GM23338 (cell line): ENCODE measurements at regions not wholly inside any gene's neighbourhood (a gene's known extent, or its start where the extent isn't known, plus 50 kb on each side); places are given as distances from the start of the nearest gene placed in this dataset.
A peak's percentile ranks its signal among the peaks of the same experiment; 100 is the strongest.

Experiments used
- ATAC-seq: fragments of 200-7000 bp; cut with Tn5 transposase; 3 replicates; pipeline ENCODE4 v1.9.1; 2020
- DNase-seq: peaks from one replicate; pipeline ENCODE4 v3.0.0-alpha.2; 2015; ENCODE audit warnings: low spot score
- H2AFZ ChIP-seq: fragments of 200-600 bp; sonication (generic); 2 replicates; pipeline ENCODE4 v1.8.0; 2016; ENCODE audit warnings: antibody characterized with exemption, mild to moderate bottlenecking, moderate library complexity
- H3F3A ChIP-seq: fragments of 200-600 bp; sonication (generic); replicated peaks from 2 replicates; pipeline ENCODE4 v1.8.0; 2017; ENCODE audit warnings: antibody characterized with exemption, mixed run types, low read depth
- H3K27ac ChIP-seq: fragments of 200-600 bp; sonication (generic); 2 replicates; pipeline ENCODE4 v1.6.1; 2016; ENCODE audit warnings: low read depth
- H3K27me3 ChIP-seq: fragments of 200-600 bp; sonication (generic); 2 replicates; pipeline ENCODE4 v1.8.0; 2016; ENCODE audit warnings: mild to moderate bottlenecking, mixed run types, moderate library complexity; ENCODE audit not compliant: insufficient read depth
- H3K36me3 ChIP-seq: fragments of 200-600 bp; sonication (generic); 2 replicates; pipeline ENCODE4 v1.8.0; 2016; ENCODE audit warnings: mild to moderate bottlenecking; ENCODE audit not compliant: insufficient read depth
- H3K4me1 ChIP-seq: fragments of 200-600 bp; sonication (generic); 2 replicates; pipeline ENCODE4 v1.8.0; 2016; ENCODE audit warnings: mild to moderate bottlenecking, moderate library complexity; ENCODE audit not compliant: insufficient read depth
- H3K4me2 ChIP-seq: fragments of 200-600 bp; sonication (generic); 2 replicates; pipeline ENCODE4 v1.7.1; 2017; ENCODE audit warnings: mixed run types
- H3K4me3 ChIP-seq: fragments of 200-600 bp; sonication (generic); 2 replicates; pipeline ENCODE4 v1.6.1; 2016; ENCODE audit warnings: mixed run types
- H3K79me2 ChIP-seq: fragments of 200-600 bp; sonication (generic); replicated peaks from 2 replicates; pipeline ENCODE4 v1.8.0; 2017; ENCODE audit warnings: mild to moderate bottlenecking; ENCODE audit not compliant: insufficient read depth
- H3K9me2 ChIP-seq: fragments of 200-600 bp; sonication (generic); 2 replicates; pipeline ENCODE4 v1.8.0; 2017; ENCODE audit not compliant: insufficient read depth
- H4K20me1 ChIP-seq: fragments of 200-600 bp; sonication (generic); replicated peaks from 2 replicates; pipeline ENCODE4 v1.8.0; 2017; ENCODE audit warnings: mild to moderate bottlenecking; ENCODE audit not compliant: insufficient read depth
- H3K27ac Mint-ChIP-seq: 2 replicates; pipeline ENCODE4 v1.8.0; 2020; ENCODE audit warnings: inconsistent platforms, mild to moderate bottlenecking, moderate library complexity, mixed read lengths
- H3K27me3 Mint-ChIP-seq: 3 replicates; pipeline ENCODE4 v1.8.0; 2022; ENCODE audit warnings: low read depth, mild to moderate bottlenecking, moderate library complexity, mixed read lengths, inconsistent platforms; ENCODE audit not compliant: insufficient read depth, poor library complexity
- H3K36me3 Mint-ChIP-seq: 3 replicates; pipeline ENCODE4 v1.8.0; 2021; ENCODE audit warnings: low read depth, mild to moderate bottlenecking, inconsistent platforms, moderate library complexity, mixed read lengths
- H3K4me1 Mint-ChIP-seq: 3 replicates; pipeline ENCODE4 v1.8.0; 2020; ENCODE audit warnings: mild to moderate bottlenecking, inconsistent platforms, mixed read lengths
- H3K4me3 Mint-ChIP-seq: 3 replicates; pipeline ENCODE4 v1.8.0; 2021; ENCODE audit warnings: moderate library complexity, mild to moderate bottlenecking, inconsistent platforms, mixed read lengths
- H3K9me3 Mint-ChIP-seq: 3 replicates; pipeline ENCODE4 v1.8.0; 2020; ENCODE audit warnings: moderate library complexity, mild to moderate bottlenecking, inconsistent platforms, mixed read lengths
- CREB1 ChIP-seq: fragments of 250-450 bp; sonication (Bioruptor Pico); IDR thresholded peaks from 2 replicates; pipeline ENCODE4 v1.5.0; 2020; ENCODE audit warnings: low read depth, mild to moderate bottlenecking, moderate library complexity
- ZNF114 ChIP-seq: fragments of 250-450 bp; sonication (Bioruptor Pico); IDR thresholded peaks from 2 replicates; pipeline ENCODE4 v1.5.0; 2020; ENCODE audit warnings: mild to moderate bottlenecking, moderate library complexity
- ZNF331 ChIP-seq: fragments of 250-450 bp; sonication (Bioruptor Pico); IDR thresholded peaks from 2 replicates; pipeline ENCODE4 v1.5.0; 2020; ENCODE audit warnings: low read depth, mild to moderate bottlenecking, moderate library complexity
- ZNF462 ChIP-seq: fragments of 250-450 bp; sonication (Bioruptor Pico); IDR thresholded peaks from 2 replicates; pipeline ENCODE4 v1.5.0; 2020; ENCODE audit warnings: mild to moderate bottlenecking, moderate library complexity

- peak overlapping the region; percentile 67; the same call in 1 of the 2 replicates for H2AFZ ChIP-seq
- no peaks in the 10 kb centered on the region for H3K27me3 Mint-ChIP-seq
- peaks cover 2% of the 10 kb centered on the region; the same call in 1 of the 3 replicates for H3K36me3 Mint-ChIP-seq
- no peak for DNase-seq
- no peak overlapping the region for H3K4me3 ChIP-seq
- H3K4me3 Mint-ChIP-seq: no peak overlapping the region
- TF ChIP-seq ZNF114 (CRISPR knock-in tag) (no peak), ZNF462 (CRISPR knock-in tag) (peak; percentile 44; the same call in 1 of the 2 replicates), ZNF331 (CRISPR knock-in tag) (no peak)
- no peak overlapping the region for H3K4me2 ChIP-seq
- no peaks in the 10 kb centered on the region for H3K9me2 ChIP-seq
- peak; percentile 87 for ATAC-seq
- no peak overlapping the region for H3K27ac ChIP-seq
- H3F3A ChIP-seq: no peaks in the 10 kb centered on the region
- peaks cover 14% of the 10 kb centered on the region; the same call in 2 of the 3 replicates for H3K4me1 Mint-ChIP-seq
- 0 out of 2 replicates have a peak overlapping the region, but pooled peaks have one; percentile 20 for H3K27ac Mint-ChIP-seq
- no peaks in the 10 kb centered on the region for H3K79me2 ChIP-seq
- H3K36me3 ChIP-seq: no peaks in the 10 kb centered on the region
- H3K4me1 ChIP-seq: no peaks in the 10 kb centered on the region
- no peaks in the 10 kb centered on the region for H3K27me3 ChIP-seq
- H3K9me3 Mint-ChIP-seq: peaks cover 7% of the 10 kb centered on the region; the same call in 1 of the 3 replicates
- H4K20me1 ChIP-seq: no peaks in the 10 kb centered on the region
Measured at GRCh38 chr5:58071566-58071965, 388.3 kb downstream of the PLK2 start.

- no peaks in the 10 kb centered on the region for H4K20me1 ChIP-seq
- DNase-seq (no peak), ATAC-seq (no peak)
- H3K4me1 Mint-ChIP-seq: peaks cover 14% of the 10 kb centered on the region; the same call in 2 of the 3 replicates
- no peaks in the 10 kb centered on the region for H3K27me3 ChIP-seq
- H3F3A ChIP-seq: no peaks in the 10 kb centered on the region
- H3K4me3 ChIP-seq: no peak overlapping the region
- H3K27me3 Mint-ChIP-seq: no peaks in the 10 kb centered on the region
- H3K36me3 Mint-ChIP-seq: peaks cover 2% of the 10 kb centered on the region; the same call in 1 of the 3 replicates
- H3K4me3 Mint-ChIP-seq: no peak overlapping the region
- H3K4me2 ChIP-seq: no peak overlapping the region
- H3K27ac Mint-ChIP-seq: no peak overlapping the region
- no peak overlapping the region for H3K27ac ChIP-seq
- H3K36me3 ChIP-seq: no peaks in the 10 kb centered on the region
- H3K79me2 ChIP-seq: no peaks in the 10 kb centered on the region
- H2AFZ ChIP-seq: no peak overlapping the region
- no peaks in the 10 kb centered on the region for H3K4me1 ChIP-seq
- H3K9me3 Mint-ChIP-seq: peaks cover 7% of the 10 kb centered on the region; the same call in 1 of the 3 replicates
- no peak for TF ChIP-seq CREB1 (CRISPR knock-in tag)
- H3K9me2 ChIP-seq: no peaks in the 10 kb centered on the region
Measured at GRCh38 chr5:58069846-58070245, 390.0 kb downstream of the PLK2 start.
